ENCODE measurements at regions not wholly inside any gene's neighbourhood (a gene's known extent, or its start where the extent isn't known, plus 50 kb on each side); places are given as distances from the start of the nearest gene placed in this dataset.

- TF ChIP-seq POLR2A (IDR thresholded peaks at IDR 0.05) (no peak), CTCF (IDR thresholded peaks at IDR 0.05) (no peak)
Measured at GRCh38 chr5:168176251-168176650, 115.2 kb upstream of the WWC1 start.
